HepG2 (cell line): ENCODE measurements at regions not wholly inside any gene's neighbourhood (a gene's known extent, or its start where the extent isn't known, plus 50 kb on each side); places are given as distances from the start of the nearest gene placed in this dataset.

Experiments
- ATAC-seq: fragments of 200-7000 bp; cut with Tn5 transposase; 3 replicates; pipeline ENCODE4 v1.9.1; 2020; ENCODE audit warnings: mild to moderate bottlenecking, moderate library complexity
- BruUV-seq: library from RNA; stranded (reverse); fragments of 400-500 nt; replicated peaks from 2 replicates; lab custom pipeline; 2021; lab: Mats Ljungman, UMichigan
- CTCF ChIA-PET: fragments of 300-600 bp; formaldehyde crosslinking; extraction: SDS; loops from one replicate; lab custom pipeline; 2021; ENCODE audit warnings: low total read pairs, inconsistent platforms, low intra/inter-chr PET ratio; lab: Yijun Ruan, JAX
- POLR2A ChIA-PET: fragments of 350-600 bp; sonication (Branson Sonifier 250); formaldehyde crosslinking; loops from one replicate; lab custom pipeline; 2020; ENCODE audit warnings: antibody characterized with exemption, inconsistent platforms; lab: Yijun Ruan, JAX
- DNase-seq: peaks from one replicate; pipeline ENCODE4 v3.0.0-alpha.2; 2015; ENCODE audit warnings: low spot score
- FAIRE-seq: peaks from 3 replicates; lab custom pipeline; 2011; peaks lifted over from hg19 to GRCh38; lab: Jason Lieb, UNC
- H2AFZ ChIP-seq: one replicate; pipeline ENCODE4 v1.6.1; 2011; ENCODE audit warnings: low read length, inconsistent platforms
- H3K27ac ChIP-seq: fragments of 300-600 bp; 3 replicates; pipeline ENCODE4 v1.8.0; 2011; ENCODE audit warnings: mixed run types, mild to moderate bottlenecking, mixed read lengths, low read length, inconsistent platforms; ENCODE audit not compliant: insufficient read depth; ENCODE audit errors: extremely low read length
- H3K27me3 ChIP-seq, 2 experiments: fragments of 200-600 bp in 1 of 2; 2 replicates in 1 of 2; 3 replicates in 1 of 2; pipeline versions ENCODE4 v1.6.0 to v1.8.0; 2011; ENCODE audit warnings: low read length in 2 of 2, mild to moderate bottlenecking in 2 of 2, moderate library complexity in 2 of 2, inconsistent platforms in 1 of 2; ENCODE audit not compliant: insufficient read depth in 2 of 2, control insufficient read depth in 1 of 2
- H3K36me3 ChIP-seq, 2 experiments: fragments of 200-600 bp in 1 of 2; replicated peaks in 1 of 2; 2 replicates in 1 of 2; 3 replicates in 1 of 2; pipeline versions ENCODE4 v1.5.1 to v1.8.0; 2011; ENCODE audit warnings: low read length in 2 of 2, inconsistent platforms in 1 of 2; ENCODE audit not compliant: insufficient read depth in 2 of 2, control insufficient read depth in 1 of 2
- H3K4me1 ChIP-seq: 2 replicates; pipeline ENCODE4 v1.5.1; 2012; ENCODE audit warnings: low read length, inconsistent platforms; ENCODE audit not compliant: insufficient read depth
- H3K4me2 ChIP-seq: 2 replicates; pipeline ENCODE4 v1.6.0; 2011; ENCODE audit warnings: low read depth, low read length, inconsistent platforms
- H3K4me3 ChIP-seq, 3 experiments: fragments of 200-600 bp in 1 of 3; sonication (generic), shearing (Covaris generic) in 1 of 3; replicated peaks in 1 of 3; 2 replicates each; pipeline ENCODE4 v1.5.1; 2011 to 2016; ENCODE audit warnings: low read length in 3 of 3, inconsistent platforms in 2 of 3, low read depth in 2 of 3, mild to moderate bottlenecking in 2 of 3, control low read depth in 1 of 3, mixed read lengths in 1 of 3; ENCODE audit not compliant: insufficient read depth in 1 of 3
- H3K79me2 ChIP-seq: one replicate; pipeline ENCODE4 v1.6.1; 2011; ENCODE audit warnings: low read length, inconsistent platforms; ENCODE audit not compliant: insufficient read depth
- H3K9ac ChIP-seq: 2 replicates; pipeline ENCODE4 v1.6.0; 2011; ENCODE audit warnings: mild to moderate bottlenecking, low read depth, low read length, inconsistent platforms; ENCODE audit not compliant: insufficient read depth
- H3K9me3 ChIP-seq: 2 replicates; pipeline ENCODE4 v1.5.1; 2012; ENCODE audit warnings: mild to moderate bottlenecking, low read length
- H4K20me1 ChIP-seq: 2 replicates; pipeline ENCODE4 v1.6.0; 2011; ENCODE audit warnings: inconsistent platforms, mild to moderate bottlenecking, low read length, moderate library complexity; ENCODE audit not compliant: insufficient read depth
- HNRNPK ChIP-seq: fragments of 200-400 bp; formaldehyde crosslinking; IDR thresholded peaks from 2 replicates; pipeline ENCODE4 v1.6.1; 2018; ENCODE audit warnings: low read length, low read depth, moderate library complexity, mild to moderate bottlenecking; ENCODE audit not compliant: poor library complexity, severe bottlenecking
- JUND ChIP-seq: sonication (generic); formaldehyde crosslinking; IDR thresholded peaks from 2 replicates; pipeline ENCODE4 v1.8.0; 2022; ENCODE audit warnings: mild to moderate bottlenecking, missing genetic modification reagents
- NFIC ChIP-seq: IDR thresholded peaks from 2 replicates; pipeline ENCODE4 v1.6.1; 2012; ENCODE audit warnings: mild to moderate bottlenecking, low read length, inconsistent platforms
- REL ChIP-seq: sonication (generic); formaldehyde crosslinking; conservative IDR thresholded peaks from 2 replicates; pipeline ENCODE4 v1.8.0; 2022; ENCODE audit warnings: mild to moderate bottlenecking, missing genetic modification reagents, moderate library complexity
- ZBTB8A ChIP-seq: sonication (generic); formaldehyde crosslinking; IDR thresholded peaks from 2 replicates; pipeline ENCODE4 v1.4.0; 2020; ENCODE audit warnings: mild to moderate bottlenecking, low read depth, missing genetic modification reagents, borderline replicate concordance
- ZNF205 ChIP-seq: IDR thresholded peaks from 2 replicates; pipeline ENCODE4 v1.6.1; 2018; ENCODE audit warnings: missing biosample characterization, missing genetic modification reagents
- ZNF3 ChIP-seq: IDR thresholded peaks from 2 replicates; pipeline ENCODE4 v1.7.0; 2017; ENCODE audit warnings: inconsistent platforms
- ZNF556 ChIP-seq: sonication (generic); formaldehyde crosslinking; IDR thresholded peaks from 2 replicates; pipeline ENCODE4 v1.4.0; 2020; ENCODE audit warnings: mild to moderate bottlenecking, missing genetic modification reagents, borderline replicate concordance
- ZNF660 ChIP-seq: sonication (generic); formaldehyde crosslinking; IDR thresholded peaks from 2 replicates; pipeline ENCODE4 v1.5.1; 2020; ENCODE audit warnings: mild to moderate bottlenecking, low read depth, missing genetic modification reagents, borderline replicate concordance
- ZNF678 ChIP-seq: sonication (generic); formaldehyde crosslinking; IDR thresholded peaks from 2 replicates; pipeline ENCODE4 v1.4.0; 2020; ENCODE audit warnings: mild to moderate bottlenecking, missing genetic modification reagents
- ZSCAN30 ChIP-seq: sonication (generic); formaldehyde crosslinking; IDR thresholded peaks from 2 replicates; pipeline ENCODE4 v1.5.0; 2020; ENCODE audit warnings: mild to moderate bottlenecking, missing genetic modification reagents
- WGBS: methylation state at CpG from one replicate; pipeline ENCODE4 v1.1.6; 2017; ENCODE audit warnings: low lambda C conversion rate; 5-methylcytosine and 5-hydroxymethylcytosine counted together
- in situ Hi-C: cut with HindIII; loops from 2 replicates; pipeline ENCODE4 v1.10.0; 2017; ENCODE audit warnings: low pct_unique_long_range_greater_than_20kb; ENCODE audit not compliant: extremely low pct_ligation_motif_present
- intact Hi-C: fragments of 100-400 bp; cut with micrococcal nuclease; formaldehyde crosslinking; loops from one replicate; pipeline ENCODE4 v1.10.0; 2022; ENCODE audit not compliant: unreplicated experiment
- TF ChIP-seq, protein P1 (sequence below): sonication (generic); formaldehyde crosslinking; IDR thresholded peaks from 2 replicates; pipeline ENCODE4 v1.4.0; 2020; ENCODE audit warnings: missing genetic modification reagents, mild to moderate bottlenecking, borderline replicate concordance
- TF ChIP-seq, protein P2 (sequence below): sonication (generic); formaldehyde crosslinking; conservative IDR thresholded peaks from 2 replicates; pipeline ENCODE4 v1.8.1; 2023; ENCODE audit warnings: missing genetic modification reagents
- TF ChIP-seq, protein P3 (sequence below): sonication (generic); formaldehyde crosslinking; IDR thresholded peaks from 2 replicates; pipeline ENCODE4 v1.5.1; 2020; ENCODE audit warnings: mild to moderate bottlenecking, moderate library complexity, missing genetic modification reagents
- TF ChIP-seq, protein P4 (sequence below): sonication (generic); formaldehyde crosslinking; conservative IDR thresholded peaks from 2 replicates; pipeline ENCODE4 v1.8.0; 2022; ENCODE audit warnings: missing genetic modification reagents
- TF ChIP-seq, protein P5 (sequence below): sonication (generic); formaldehyde crosslinking; IDR thresholded peaks from 2 replicates; pipeline ENCODE4 v1.4.0; 2020; ENCODE audit warnings: low read depth, mild to moderate bottlenecking, missing genetic modification reagents

DNA sequence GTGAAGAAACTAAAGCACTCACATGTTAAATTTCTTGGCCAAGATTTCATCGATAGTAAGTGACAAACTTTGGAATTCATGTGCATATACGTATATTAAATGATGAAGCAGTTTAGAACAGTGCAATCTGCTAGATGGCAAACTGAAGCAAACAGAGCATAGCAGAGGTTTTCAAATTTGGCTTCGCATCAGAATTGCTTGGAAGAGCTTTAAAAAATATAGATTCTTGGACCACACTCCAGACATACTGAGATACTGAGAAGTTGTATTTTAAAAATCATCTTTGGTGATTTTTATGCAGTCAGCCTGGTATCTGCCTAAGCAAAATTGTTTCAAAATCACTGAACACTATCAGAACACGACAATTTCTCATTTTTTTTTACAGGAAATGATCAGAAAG, 709.2 kb downstream of the PLA2G4A start (continued):
- TF ChIP-seq ZNF556 (CRISPR knock-in tag) (no peak), ZBTB8A (CRISPR knock-in tag) (no peak), REL (CRISPR knock-in tag) (no peak)
- TF ChIP-seq, protein P1, sequence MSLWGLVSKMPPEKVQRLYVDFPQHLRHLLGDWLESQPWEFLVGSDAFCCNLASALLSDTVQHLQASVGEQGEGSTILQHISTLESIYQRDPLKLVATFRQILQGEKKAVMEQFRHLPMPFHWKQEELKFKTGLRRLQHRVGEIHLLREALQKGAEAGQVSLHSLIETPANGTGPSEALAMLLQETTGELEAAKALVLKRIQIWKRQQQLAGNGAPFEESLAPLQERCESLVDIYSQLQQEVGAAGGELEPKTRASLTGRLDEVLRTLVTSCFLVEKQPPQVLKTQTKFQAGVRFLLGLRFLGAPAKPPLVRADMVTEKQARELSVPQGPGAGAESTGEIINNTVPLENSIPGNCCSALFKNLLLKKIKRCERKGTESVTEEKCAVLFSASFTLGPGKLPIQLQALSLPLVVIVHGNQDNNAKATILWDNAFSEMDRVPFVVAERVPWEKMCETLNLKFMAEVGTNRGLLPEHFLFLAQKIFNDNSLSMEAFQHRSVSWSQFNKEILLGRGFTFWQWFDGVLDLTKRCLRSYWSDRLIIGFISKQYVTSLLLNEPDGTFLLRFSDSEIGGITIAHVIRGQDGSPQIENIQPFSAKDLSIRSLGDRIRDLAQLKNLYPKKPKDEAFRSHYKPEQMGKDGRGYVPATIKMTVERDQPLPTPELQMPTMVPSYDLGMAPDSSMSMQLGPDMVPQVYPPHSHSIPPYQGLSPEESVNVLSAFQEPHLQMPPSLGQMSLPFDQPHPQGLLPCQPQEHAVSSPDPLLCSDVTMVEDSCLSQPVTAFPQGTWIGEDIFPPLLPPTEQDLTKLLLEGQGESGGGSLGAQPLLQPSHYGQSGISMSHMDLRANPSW (CRISPR knock-in tag): no peak
- TF ChIP-seq, protein P2, sequence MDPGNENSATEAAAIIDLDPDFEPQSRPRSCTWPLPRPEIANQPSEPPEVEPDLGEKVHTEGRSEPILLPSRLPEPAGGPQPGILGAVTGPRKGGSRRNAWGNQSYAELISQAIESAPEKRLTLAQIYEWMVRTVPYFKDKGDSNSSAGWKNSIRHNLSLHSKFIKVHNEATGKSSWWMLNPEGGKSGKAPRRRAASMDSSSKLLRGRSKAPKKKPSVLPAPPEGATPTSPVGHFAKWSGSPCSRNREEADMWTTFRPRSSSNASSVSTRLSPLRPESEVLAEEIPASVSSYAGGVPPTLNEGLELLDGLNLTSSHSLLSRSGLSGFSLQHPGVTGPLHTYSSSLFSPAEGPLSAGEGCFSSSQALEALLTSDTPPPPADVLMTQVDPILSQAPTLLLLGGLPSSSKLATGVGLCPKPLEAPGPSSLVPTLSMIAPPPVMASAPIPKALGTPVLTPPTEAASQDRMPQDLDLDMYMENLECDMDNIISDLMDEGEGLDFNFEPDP (CRISPR knock-in tag): no peak

DNA sequence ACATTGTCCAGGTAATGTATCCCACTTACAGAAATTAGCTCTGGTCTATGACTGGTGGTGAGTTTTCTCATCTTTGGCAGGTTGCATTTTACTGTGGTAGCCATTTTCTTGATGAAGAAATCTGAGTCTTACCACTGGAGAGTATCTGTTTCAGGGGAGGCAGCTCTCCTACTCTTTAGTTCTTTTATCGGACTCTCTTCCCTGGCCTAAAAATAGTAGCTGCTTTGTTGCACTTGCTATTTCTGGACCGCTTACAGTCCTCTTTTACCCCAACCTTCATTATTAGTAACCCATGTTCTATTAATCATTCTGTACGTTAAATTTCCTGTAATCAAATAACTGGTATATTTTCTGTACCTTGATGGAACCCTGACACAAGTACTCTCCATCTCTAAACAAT, 720.8 kb downstream of the PLA2G4A start:
- intact Hi-C loops: no loop called here
- Histone ChIP-seq H3K79me2 (no peaks in the 10 kb centered on the region), H4K20me1 (no peaks in the 10 kb centered on the region), H3K27me3 (no peaks in the 10 kb centered on the region), H3K4me3 (no peak overlapping the region), H3K9me3 (no peaks in the 10 kb centered on the region), H3K9ac (no peak overlapping the region), H3K4me2 (no peak overlapping the region), H2AFZ (no peak overlapping the region), H3K27ac (no peak overlapping the region), H3K4me1 (no peaks in the 10 kb centered on the region), H3K36me3 (no peaks in the 10 kb centered on the region)
- POLR2A ChIA-PET: no interaction called here
- CTCF ChIA-PET: no interaction called here
- DNase-seq (no peak), FAIRE-seq (no peak), ATAC-seq (no peak)
- BruUV-seq: no TSS peak
- in situ Hi-C loops: no loop called here
- WGBS: 34% methylated on average over 3 of the region's 3 CpGs
- TF ChIP-seq NFIC (no peak), ZNF660 (no peak), JUND (CRISPR knock-in tag) (no peak), ZNF678 (CRISPR knock-in tag) (no peak), ZNF205 (CRISPR knock-in tag) (no peak), HNRNPK (no peak), ZNF3 (no peak), ZSCAN30 (CRISPR knock-in tag) (no peak)
- TF ChIP-seq, protein P3, sequence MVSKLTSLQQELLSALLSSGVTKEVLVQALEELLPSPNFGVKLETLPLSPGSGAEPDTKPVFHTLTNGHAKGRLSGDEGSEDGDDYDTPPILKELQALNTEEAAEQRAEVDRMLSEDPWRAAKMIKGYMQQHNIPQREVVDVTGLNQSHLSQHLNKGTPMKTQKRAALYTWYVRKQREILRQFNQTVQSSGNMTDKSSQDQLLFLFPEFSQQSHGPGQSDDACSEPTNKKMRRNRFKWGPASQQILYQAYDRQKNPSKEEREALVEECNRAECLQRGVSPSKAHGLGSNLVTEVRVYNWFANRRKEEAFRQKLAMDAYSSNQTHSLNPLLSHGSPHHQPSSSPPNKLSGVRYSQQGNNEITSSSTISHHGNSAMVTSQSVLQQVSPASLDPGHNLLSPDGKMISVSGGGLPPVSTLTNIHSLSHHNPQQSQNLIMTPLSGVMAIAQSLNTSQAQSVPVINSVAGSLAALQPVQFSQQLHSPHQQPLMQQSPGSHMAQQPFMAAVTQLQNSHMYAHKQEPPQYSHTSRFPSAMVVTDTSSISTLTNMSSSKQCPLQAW: no peak
- TF ChIP-seq, protein P4, sequence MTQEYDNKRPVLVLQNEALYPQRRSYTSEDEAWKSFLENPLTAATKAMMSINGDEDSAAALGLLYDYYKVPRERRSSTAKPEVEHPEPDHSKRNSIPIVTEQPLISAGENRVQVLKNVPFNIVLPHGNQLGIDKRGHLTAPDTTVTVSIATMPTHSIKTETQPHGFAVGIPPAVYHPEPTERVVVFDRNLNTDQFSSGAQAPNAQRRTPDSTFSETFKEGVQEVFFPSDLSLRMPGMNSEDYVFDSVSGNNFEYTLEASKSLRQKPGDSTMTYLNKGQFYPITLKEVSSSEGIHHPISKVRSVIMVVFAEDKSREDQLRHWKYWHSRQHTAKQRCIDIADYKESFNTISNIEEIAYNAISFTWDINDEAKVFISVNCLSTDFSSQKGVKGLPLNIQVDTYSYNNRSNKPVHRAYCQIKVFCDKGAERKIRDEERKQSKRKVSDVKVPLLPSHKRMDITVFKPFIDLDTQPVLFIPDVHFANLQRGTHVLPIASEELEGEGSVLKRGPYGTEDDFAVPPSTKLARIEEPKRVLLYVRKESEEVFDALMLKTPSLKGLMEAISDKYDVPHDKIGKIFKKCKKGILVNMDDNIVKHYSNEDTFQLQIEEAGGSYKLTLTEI (CRISPR knock-in tag): no peak
- TF ChIP-seq, protein P5, sequence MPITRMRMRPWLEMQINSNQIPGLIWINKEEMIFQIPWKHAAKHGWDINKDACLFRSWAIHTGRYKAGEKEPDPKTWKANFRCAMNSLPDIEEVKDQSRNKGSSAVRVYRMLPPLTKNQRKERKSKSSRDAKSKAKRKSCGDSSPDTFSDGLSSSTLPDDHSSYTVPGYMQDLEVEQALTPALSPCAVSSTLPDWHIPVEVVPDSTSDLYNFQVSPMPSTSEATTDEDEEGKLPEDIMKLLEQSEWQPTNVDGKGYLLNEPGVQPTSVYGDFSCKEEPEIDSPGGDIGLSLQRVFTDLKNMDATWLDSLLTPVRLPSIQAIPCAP: no peak
